ENCODE measurements at regions not wholly inside any gene's neighbourhood (a gene's known extent, or its start where the extent isn't known, plus 50 kb on each side); places are given as distances from the start of the nearest gene placed in this dataset.

DNA sequence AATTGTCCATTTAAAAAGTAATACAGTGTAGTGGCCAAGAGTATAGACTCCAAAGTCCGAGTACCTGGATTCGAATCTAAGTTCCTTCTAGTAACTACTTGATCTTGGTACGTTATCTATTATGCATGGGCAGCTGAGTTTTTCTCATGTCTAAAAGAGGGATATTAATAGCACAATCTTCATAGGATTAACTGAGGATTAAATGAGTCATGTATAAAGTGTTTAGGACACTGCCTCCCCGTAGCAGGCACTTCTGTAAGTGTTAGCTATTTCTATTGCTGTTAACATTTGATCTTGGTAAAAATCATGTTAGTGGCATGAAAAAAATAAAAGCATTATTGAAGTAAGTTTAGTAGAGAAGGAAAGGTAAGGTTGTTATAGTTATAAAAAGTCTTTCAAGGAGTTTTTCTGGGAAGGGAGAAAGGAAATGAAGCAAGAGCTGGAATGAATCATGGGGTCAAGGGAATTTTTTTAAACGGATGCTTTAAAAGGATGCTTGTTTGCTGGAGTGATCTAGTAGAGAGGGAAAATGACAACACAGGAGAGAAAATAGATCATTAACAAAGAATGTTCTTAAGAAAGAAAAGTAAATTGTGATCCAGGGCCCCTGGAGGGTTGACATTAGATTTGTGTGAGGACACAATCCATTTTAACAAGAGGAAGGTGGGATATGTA lies 502.2 kb upstream of the USP15 start:
- Histone ChIP-seq H4K20me1 (ENCODE audit: insufficient read depth) (no peaks in the 10 kb centered on the region), H3K36me3 (ENCODE audit: control insufficient read depth in 1 of 2, insufficient read depth in 2 of 2, low read length in 2 of 2) (no peaks in the 10 kb centered on the region), H3K9ac (ENCODE audit: low read length) (no peak overlapping the region), H3K79me2 (ENCODE audit: insufficient read depth, low read length) (no peaks in the 10 kb centered on the region), H3K9me2 (ENCODE audit: insufficient read depth) (no peaks in the 10 kb centered on the region), H3K9me3 (ENCODE audit: control insufficient read depth in 1 of 2, insufficient read depth in 1 of 2, low read depth in 1 of 2, low read length in 2 of 2) (no peaks in the 10 kb centered on the region), H3K27me3 (ENCODE audit: insufficient read depth, low read length) (no peaks in the 10 kb centered on the region), H2AFZ (ENCODE audit: low read depth, low read length, poor library complexity, severe bottlenecking) (no peak overlapping the region), H3K4me1 (ENCODE audit: control insufficient read depth in 1 of 2, insufficient read depth in 2 of 2, low read length in 2 of 2) (peaks cover 0 to 4% of the 10 kb centered on the region in 2 experiments; a peak in 1 of 4 replicates), H3K4me2 (ENCODE audit: low read length) (no peak overlapping the region), H3K27ac (ENCODE audit: low read depth, low read length) (no peak overlapping the region), H3K4me3 (replicated peaks in 1 of 2; ENCODE audit: low read depth in 1 of 2, low read length in 2 of 2) (no peak overlapping the region)
- ChIA-PET POLR2A (no interaction called here), RAD21 (ENCODE audit: low non-redundant PET in 1 of 2, low total read pairs in 2 of 2, uncharacterized antibody in 2 of 2, unreplicated experiment in 2 of 2) (no interaction called here), CTCF (no interaction called here)
- ATAC-seq (no peak), DNase-seq (ENCODE audit: low read depth, low spot score) (no peak)
- 0 out of 2 replicates have a peak, but pooled peaks have one; percentile 15 for TF ChIP-seq JUND (IDR thresholded peaks at IDR 0.05)
- TF ChIP-seq RAD21 (IDR thresholded peaks at IDR 0.05; ENCODE audit: low read depth) = no peak
- TF ChIP-seq, protein P1, sequence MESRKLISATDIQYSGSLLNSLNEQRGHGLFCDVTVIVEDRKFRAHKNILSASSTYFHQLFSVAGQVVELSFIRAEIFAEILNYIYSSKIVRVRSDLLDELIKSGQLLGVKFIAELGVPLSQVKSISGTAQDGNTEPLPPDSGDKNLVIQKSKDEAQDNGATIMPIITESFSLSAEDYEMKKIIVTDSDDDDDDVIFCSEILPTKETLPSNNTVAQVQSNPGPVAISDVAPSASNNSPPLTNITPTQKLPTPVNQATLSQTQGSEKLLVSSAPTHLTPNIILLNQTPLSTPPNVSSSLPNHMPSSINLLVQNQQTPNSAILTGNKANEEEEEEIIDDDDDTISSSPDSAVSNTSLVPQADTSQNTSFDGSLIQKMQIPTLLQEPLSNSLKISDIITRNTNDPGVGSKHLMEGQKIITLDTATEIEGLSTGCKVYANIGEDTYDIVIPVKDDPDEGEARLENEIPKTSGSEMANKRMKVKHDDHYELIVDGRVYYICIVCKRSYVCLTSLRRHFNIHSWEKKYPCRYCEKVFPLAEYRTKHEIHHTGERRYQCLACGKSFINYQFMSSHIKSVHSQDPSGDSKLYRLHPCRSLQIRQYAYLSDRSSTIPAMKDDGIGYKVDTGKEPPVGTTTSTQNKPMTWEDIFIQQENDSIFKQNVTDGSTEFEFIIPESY (IDR thresholded peaks at IDR 0.05; ENCODE audit: extremely low read depth, insufficient replicate concordance, low read length) = no peak
- intact Hi-C loops (cut with micrococcal nuclease) = no loop called here
- no TSS peak for BruUV-seq (replicated peaks)

GRCh38 chr12:61758661-61759060 lies 501.5 kb upstream of the USP15 start:
- no peak for TF ChIP-seq ELF1 (IDR thresholded peaks at IDR 0.05; ENCODE audit: borderline replicate concordance, low read depth)
- Histone ChIP-seq H3K27me3 (ENCODE audit: insufficient read depth, low read length) (no peaks in the 10 kb centered on the region), H3K36me3 (ENCODE audit: control insufficient read depth in 1 of 2, insufficient read depth in 2 of 2, low read length in 2 of 2) (no peaks in the 10 kb centered on the region), H3K4me1 (ENCODE audit: control insufficient read depth in 1 of 2, insufficient read depth in 2 of 2, low read length in 2 of 2) (peaks cover 0 to 4% of the 10 kb centered on the region in 2 experiments; a peak in 1 of 4 replicates), H2AFZ (ENCODE audit: low read depth, low read length, poor library complexity, severe bottlenecking) (no peak overlapping the region), H3K9ac (ENCODE audit: low read length) (no peak overlapping the region), H3K27ac (ENCODE audit: low read depth, low read length) (no peak overlapping the region), H3K9me2 (ENCODE audit: insufficient read depth) (no peaks in the 10 kb centered on the region), H4K20me1 (ENCODE audit: insufficient read depth) (no peaks in the 10 kb centered on the region), H3K79me2 (ENCODE audit: insufficient read depth, low read length) (no peaks in the 10 kb centered on the region), H3K4me3 (replicated peaks in 1 of 2; ENCODE audit: low read depth in 1 of 2, low read length in 2 of 2) (no peak overlapping the region), H3K4me2 (ENCODE audit: low read length) (no peak overlapping the region), H3K9me3 (ENCODE audit: control insufficient read depth in 1 of 2, insufficient read depth in 1 of 2, low read depth in 1 of 2, low read length in 2 of 2) (no peaks in the 10 kb centered on the region)
- BruUV-seq (replicated peaks) = no TSS peak
- CTCF ChIA-PET = no interaction called here
- no peak for DNase-seq (ENCODE audit: low read depth, low spot score)
- no peak for ATAC-seq
- RAD21 ChIA-PET (ENCODE audit: low non-redundant PET in 1 of 2, low total read pairs in 2 of 2, uncharacterized antibody in 2 of 2, unreplicated experiment in 2 of 2) = no interaction called here
- POLR2A ChIA-PET = no interaction called here
- intact Hi-C loops (cut with micrococcal nuclease) = no loop called here
